HG02678 (cell line): ENCODE measurements at regions not wholly inside any gene's neighbourhood (a gene's known extent, or its start where the extent isn't known, plus 50 kb on each side); places are given as distances from the start of the nearest gene placed in this dataset.
A peak's percentile ranks its signal among the peaks of the same experiment; 100 is the strongest.

Source experiments
- ATAC-seq: cut with Tn5 transposase; IDR thresholded peaks from one replicate; pipeline ENCODE4 v1.9.1; 2021; ENCODE audit warnings: mild to moderate bottlenecking, moderate library complexity; ENCODE audit not compliant: unreplicated experiment

GRCh38 chr3:41076399-41076798 is 122.9 kb upstream of the CTNNB1 start:
- no peak for ATAC-seq

GRCh38 chr3:41080141-41080540 is 119.2 kb upstream of the CTNNB1 start:
- no peak for ATAC-seq

GRCh38 chr3:41088882-41089281 is 110.4 kb upstream of the CTNNB1 start:
- ATAC-seq, result no peak

- ATAC-seq, result no peak
Observed at GRCh38 chr3:41089566-41089965, 109.7 kb upstream of the CTNNB1 start.

- ATAC-seq, result no peak
Observed at GRCh38 chr3:41092844-41093243, 106.5 kb upstream of the CTNNB1 start.

- ATAC-seq, result no peak
Observed at GRCh38 chr3:41093476-41093875, 105.8 kb upstream of the CTNNB1 start.

GRCh38 chr3:41094351-41094750 is 105.0 kb upstream of the CTNNB1 start:
- no peak for ATAC-seq

- no peak for ATAC-seq
Observed at GRCh38 chr3:41095702-41096101, 103.6 kb upstream of the CTNNB1 start.

GRCh38 chr3:41097896-41098496 is 101.3 kb upstream of the CTNNB1 start:
- no peak for ATAC-seq

- no peak for ATAC-seq
Observed at GRCh38 chr3:41101231-41101630, 98.1 kb upstream of the CTNNB1 start.

GRCh38 chr3:41102053-41102556 is 97.2 kb upstream of the CTNNB1 start:
- ATAC-seq, result no peak

GRCh38 chr3:41102750-41103149 is 96.6 kb upstream of the CTNNB1 start:
- no peak for ATAC-seq

GRCh38 chr3:41103200-41103599 is 96.1 kb upstream of the CTNNB1 start:
- no peak for ATAC-seq

- ATAC-seq, result no peak
Observed at GRCh38 chr3:41104147-41104546, 95.2 kb upstream of the CTNNB1 start.

GRCh38 chr3:41106691-41107090 is 92.6 kb upstream of the CTNNB1 start:
- ATAC-seq, result no peak

- ATAC-seq, result no peak
Observed at GRCh38 chr3:41111011-41111410, 88.3 kb upstream of the CTNNB1 start.

GRCh38 chr3:41112466-41112865 is 86.8 kb upstream of the CTNNB1 start:
- ATAC-seq, result no peak

- ATAC-seq, result no peak
Observed at GRCh38 chr3:41115069-41115468, 84.2 kb upstream of the CTNNB1 start.

- ATAC-seq, result no peak
Observed at GRCh38 chr3:41116851-41117250, 82.5 kb upstream of the CTNNB1 start.

GRCh38 chr3:41117398-41117870 is 81.9 kb upstream of the CTNNB1 start:
- ATAC-seq, result peak; percentile 92

GRCh38 chr3:41118461-41119390 is 80.6 kb upstream of the CTNNB1 start:
- ATAC-seq, result no peak

GRCh38 chr3:41120460-41120859 is 78.8 kb upstream of the CTNNB1 start:
- ATAC-seq, result no peak
